Activated CD4-positive, alpha-beta memory T cell treated with anti-CD3 and anti-CD28 coated beads for 36 hours (primary cell): ENCODE measurements at regions not wholly inside any gene's neighbourhood (a gene's known extent, or its start where the extent isn't known, plus 50 kb on each side); places are given as distances from the start of the nearest gene placed in this dataset.
"Not testable (repeated sequence)": the region's sequence is repeated elsewhere in the genome, so short reads cannot be mapped to it uniquely, and the experiment has no call there.

Source experiments
- CTCF ChIA-PET: fragments of 350-600 bp; sonication (Branson Sonifier 250); formaldehyde crosslinking; loops from one replicate; lab custom pipeline; 2021; ENCODE audit warnings: antibody characterized with exemption, inconsistent platforms; lab: Charles Lee
- POLR2A ChIA-PET: fragments of 350-600 bp; sonication (Branson Sonifier 250); formaldehyde crosslinking; loops from one replicate; lab custom pipeline; 2021; ENCODE audit warnings: antibody characterized with exemption; lab: Charles Lee
- DNase-seq: peaks from one replicate; pipeline ENCODE4 v3.0.0-alpha.2; 2020
- H3K27ac Mint-ChIP-seq: one replicate; pipeline ENCODE4 v1.8.0; 2021; ENCODE audit warnings: mixed read lengths
- H3K27me3 Mint-ChIP-seq: one replicate; pipeline ENCODE4 v1.8.0; 2021; ENCODE audit warnings: mixed read lengths
- H3K36me3 Mint-ChIP-seq: one replicate; pipeline ENCODE4 v1.8.0; 2021; ENCODE audit warnings: mixed read lengths
- H3K4me1 Mint-ChIP-seq: one replicate; pipeline ENCODE4 v1.8.0; 2021; ENCODE audit warnings: low read depth, mixed read lengths
- H3K4me3 Mint-ChIP-seq: one replicate; pipeline ENCODE4 v1.8.0; 2021; ENCODE audit warnings: mild to moderate bottlenecking, mixed read lengths
- H3K9me3 Mint-ChIP-seq: one replicate; pipeline ENCODE4 v1.8.0; 2021; ENCODE audit warnings: mixed read lengths
- intact Hi-C: fragments of 100-400 bp; cut with micrococcal nuclease; formaldehyde crosslinking; loops from one replicate; pipeline ENCODE4 v1.15.1; 2023

DNA sequence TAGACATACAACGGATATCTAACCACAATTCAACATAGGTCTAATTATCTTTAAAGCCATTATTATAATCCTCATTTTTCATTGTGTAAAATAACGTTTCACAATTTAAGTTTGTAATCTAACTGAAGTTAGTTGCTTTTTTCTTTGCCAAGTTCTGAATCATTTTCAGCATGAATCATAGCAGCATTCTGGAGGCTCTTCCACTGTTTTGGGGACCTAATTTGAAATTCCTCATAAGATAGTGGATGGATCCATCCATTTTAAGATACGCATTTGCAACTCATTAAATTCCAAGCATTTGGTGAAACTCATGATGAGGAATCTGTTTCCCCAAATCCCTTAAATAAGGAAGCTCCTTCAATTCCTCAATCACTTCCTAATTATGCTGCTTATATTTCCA is 447.1 kb upstream of the CDH10 start:
- intact Hi-C loops: no loop called here
- CTCF ChIA-PET: no interaction called here
- H3K27me3 Mint-ChIP-seq: no peaks in the 10 kb centered on the region
- no peak overlapping the region for H3K4me3 Mint-ChIP-seq
- H3K4me1 Mint-ChIP-seq: no peaks in the 10 kb centered on the region
- no peaks in the 10 kb centered on the region for H3K36me3 Mint-ChIP-seq
- H3K27ac Mint-ChIP-seq: no peak overlapping the region
- peaks cover 14% of the 10 kb centered on the region for H3K9me3 Mint-ChIP-seq
- DNase-seq: no peak
- POLR2A ChIA-PET: no interaction called here

DNA sequence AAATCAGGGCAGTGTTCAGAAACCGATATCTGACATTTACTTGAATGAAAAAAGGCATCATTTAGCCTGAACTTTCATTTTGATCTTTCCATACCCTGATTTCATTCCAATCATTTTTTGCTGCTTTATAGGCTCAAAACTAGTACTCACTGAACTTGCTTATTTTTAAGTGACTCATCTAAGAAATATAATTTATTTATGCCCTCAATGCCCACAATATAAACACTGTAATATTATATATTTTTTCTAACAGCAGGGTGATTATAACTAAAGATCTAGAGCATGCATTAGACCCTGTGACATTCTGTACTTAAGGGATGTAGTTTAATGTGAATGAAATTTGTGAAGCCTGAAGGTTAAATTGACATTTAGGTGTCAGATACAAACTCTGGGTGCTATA is 446.1 kb upstream of the CDH10 start:
- Mint-ChIP-seq H3K9me3 (peaks cover 5% of the 10 kb centered on the region), H3K27ac (no peak overlapping the region), H3K27me3 (no peaks in the 10 kb centered on the region), H3K36me3 (no peaks in the 10 kb centered on the region), H3K4me3 (no peak overlapping the region), H3K4me1 (no peaks in the 10 kb centered on the region)
- intact Hi-C loops: no loop called here
- CTCF ChIA-PET: no interaction called here
- DNase-seq: no peak
- POLR2A ChIA-PET: no interaction called here

DNA sequence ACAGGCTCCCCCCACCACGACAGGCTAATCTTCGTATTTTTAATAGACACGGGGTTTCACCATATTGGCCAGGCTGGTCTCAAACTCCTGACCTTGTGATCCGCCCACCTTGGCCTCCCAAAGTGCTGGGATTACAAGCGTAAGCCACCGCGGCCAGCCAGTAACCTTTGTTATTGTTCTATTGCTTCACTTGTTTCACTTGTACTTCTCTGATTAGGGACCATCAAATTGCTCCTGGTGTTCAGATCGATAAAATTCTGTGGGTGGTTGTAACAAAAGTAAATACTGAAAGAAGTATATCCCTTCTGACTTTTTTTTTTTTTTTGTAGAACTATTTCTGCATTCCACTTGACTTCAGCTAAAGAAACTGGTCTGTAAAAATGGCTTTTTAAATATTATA is 445.5 kb upstream of the CDH10 start:
- ChIA-PET POLR2A (no interaction called here), CTCF (no interaction called here)
- H3K4me3 Mint-ChIP-seq: no peak overlapping the region
- no peak for DNase-seq
- no peaks in the 10 kb centered on the region for H3K36me3 Mint-ChIP-seq
- peaks cover 3% of the 10 kb centered on the region for H3K9me3 Mint-ChIP-seq
- intact Hi-C loops: no loop called here
- H3K27ac Mint-ChIP-seq: no peak overlapping the region
- H3K4me1 Mint-ChIP-seq: no peaks in the 10 kb centered on the region
- no peaks in the 10 kb centered on the region for H3K27me3 Mint-ChIP-seq

DNA sequence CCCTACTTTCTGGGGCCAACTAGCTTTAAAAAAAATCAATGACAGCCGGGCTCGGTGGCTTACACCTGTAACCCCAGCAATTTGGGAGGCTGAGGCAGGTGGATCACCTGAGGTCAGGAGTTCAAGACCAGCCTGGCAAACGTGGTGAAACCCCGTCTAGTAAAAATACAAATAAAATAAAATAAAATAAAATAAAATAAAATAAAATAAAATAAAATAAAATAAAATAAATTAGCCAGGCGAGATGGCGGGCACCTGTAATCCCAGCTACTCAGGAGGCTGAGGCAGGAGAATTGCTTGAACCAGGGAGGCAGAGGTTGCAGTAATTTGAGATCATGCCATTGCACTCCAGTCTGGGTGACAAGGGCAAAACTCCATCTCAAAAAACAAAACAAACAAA is 443.9 kb upstream of the CDH10 start:
- H3K4me1 Mint-ChIP-seq, intact Hi-C loops, DNase-seq, CTCF ChIA-PET, POLR2A ChIA-PET, H3K36me3 Mint-ChIP-seq, H3K27ac Mint-ChIP-seq, H3K4me3 Mint-ChIP-seq, H3K27me3 Mint-ChIP-seq, H3K9me3 Mint-ChIP-seq: not testable (repeated sequence)

DNA sequence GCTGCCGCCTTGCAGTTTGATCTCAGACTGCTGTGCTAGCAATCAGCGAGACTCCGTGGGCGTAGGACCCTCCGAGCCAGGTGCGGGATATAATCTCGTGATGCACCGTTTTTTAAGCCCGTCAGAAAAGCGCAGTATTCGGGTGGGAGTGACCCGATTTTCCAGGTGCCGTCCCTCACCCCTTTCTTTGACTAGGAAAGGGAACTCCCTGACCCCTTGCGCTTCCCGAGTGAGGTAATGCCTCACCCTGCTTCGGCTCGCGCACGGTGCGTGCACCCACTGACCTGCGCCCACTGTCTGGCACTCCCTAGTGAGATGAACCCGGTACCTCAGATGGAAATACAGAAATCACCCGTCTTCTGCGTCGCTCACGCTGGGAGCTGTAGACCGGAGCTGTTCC is 438.5 kb upstream of the CDH10 start:
- DNase-seq: not testable (repeated sequence)

DNA sequence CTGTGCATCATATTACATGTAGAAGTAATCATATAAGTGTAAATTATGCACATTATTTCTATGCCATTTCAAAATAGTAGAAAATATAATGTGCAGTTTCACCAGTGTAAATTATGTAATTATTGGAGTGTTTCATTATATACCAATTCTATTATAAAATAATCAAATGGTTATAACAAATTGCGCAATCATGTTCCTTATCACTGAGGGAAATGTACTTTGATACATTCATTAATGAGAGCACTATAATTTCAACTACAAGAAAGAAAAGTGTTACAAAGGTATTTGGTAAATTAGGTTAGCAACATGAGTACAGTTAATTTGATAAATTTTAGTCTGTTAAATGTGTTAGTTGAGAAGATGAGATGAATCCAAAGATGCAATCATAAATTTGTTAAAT is 421.5 kb upstream of the CDH10 start:
- DNase-seq: no peak
- Mint-ChIP-seq H3K36me3 (no peaks in the 10 kb centered on the region), H3K4me1 (no peaks in the 10 kb centered on the region), H3K27me3 (no peaks in the 10 kb centered on the region), H3K9me3 (peaks cover 23% of the 10 kb centered on the region), H3K27ac (no peak overlapping the region), H3K4me3 (no peak overlapping the region)
- intact Hi-C loops: no loop called here
- ChIA-PET POLR2A (no interaction called here), CTCF (no interaction called here)

More for the DNA sequence above, 438.5 kb upstream of the CDH10 start:
- POLR2A ChIA-PET, H3K36me3 Mint-ChIP-seq, intact Hi-C loops, H3K4me1 Mint-ChIP-seq, H3K27me3 Mint-ChIP-seq, H3K27ac Mint-ChIP-seq, H3K4me3 Mint-ChIP-seq, H3K9me3 Mint-ChIP-seq, CTCF ChIA-PET: not testable (repeated sequence)

DNA sequence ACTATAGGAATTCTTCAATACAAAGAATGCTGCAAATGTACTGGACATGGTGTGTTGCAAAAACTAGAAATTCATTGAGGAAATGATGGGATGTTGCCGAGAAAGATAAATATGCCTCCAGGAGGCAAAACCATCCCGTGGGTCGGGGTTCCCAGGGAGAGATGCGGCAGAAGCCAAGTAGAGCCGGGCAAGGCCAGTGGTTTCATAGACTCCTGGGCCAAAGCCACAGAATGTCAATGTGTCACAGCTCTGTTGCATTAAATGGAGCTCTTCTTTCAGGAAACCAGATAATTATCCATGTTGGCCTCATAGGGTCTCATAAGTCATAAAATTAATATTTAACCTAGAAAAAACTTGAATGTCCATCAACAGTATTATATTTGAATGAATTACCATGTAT is 419.5 kb upstream of the CDH10 start:
- no peak overlapping the region for H3K27ac Mint-ChIP-seq
- no peak for DNase-seq
- peaks cover 24% of the 10 kb centered on the region for H3K9me3 Mint-ChIP-seq
- intact Hi-C loops: no loop called here
- no peaks in the 10 kb centered on the region for H3K27me3 Mint-ChIP-seq
- no peaks in the 10 kb centered on the region for H3K4me1 Mint-ChIP-seq
- H3K4me3 Mint-ChIP-seq: no peak overlapping the region
- ChIA-PET POLR2A (no interaction called here), CTCF (no interaction called here)
- no peaks in the 10 kb centered on the region for H3K36me3 Mint-ChIP-seq

DNA sequence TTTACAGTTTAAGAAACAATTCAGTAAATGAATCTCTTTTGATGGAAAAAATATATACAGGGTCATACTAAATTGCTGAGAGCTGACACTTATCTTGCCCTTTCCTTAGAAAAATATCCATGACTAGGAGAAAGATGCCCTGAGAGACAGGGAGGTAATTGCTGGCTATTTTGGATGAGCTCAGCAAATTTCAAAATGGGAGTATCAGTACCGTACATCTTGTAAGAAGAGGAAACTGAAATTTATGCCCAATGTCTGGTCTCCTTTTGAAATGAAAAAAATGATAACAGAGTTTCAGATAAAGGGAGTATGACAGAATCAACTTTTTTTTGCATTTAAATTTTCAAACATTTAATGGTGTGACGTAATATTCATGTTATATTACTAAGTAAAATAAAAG is 415.8 kb upstream of the CDH10 start:
- intact Hi-C loops: no loop called here
- H3K9me3 Mint-ChIP-seq: peaks cover 13% of the 10 kb centered on the region
- no peaks in the 10 kb centered on the region for H3K4me1 Mint-ChIP-seq
- POLR2A ChIA-PET: no interaction called here
- CTCF ChIA-PET: no interaction called here
- no peak overlapping the region for H3K27ac Mint-ChIP-seq
- no peak overlapping the region for H3K4me3 Mint-ChIP-seq
- no peaks in the 10 kb centered on the region for H3K36me3 Mint-ChIP-seq
- no peaks in the 10 kb centered on the region for H3K27me3 Mint-ChIP-seq
- DNase-seq: no peak

DNA sequence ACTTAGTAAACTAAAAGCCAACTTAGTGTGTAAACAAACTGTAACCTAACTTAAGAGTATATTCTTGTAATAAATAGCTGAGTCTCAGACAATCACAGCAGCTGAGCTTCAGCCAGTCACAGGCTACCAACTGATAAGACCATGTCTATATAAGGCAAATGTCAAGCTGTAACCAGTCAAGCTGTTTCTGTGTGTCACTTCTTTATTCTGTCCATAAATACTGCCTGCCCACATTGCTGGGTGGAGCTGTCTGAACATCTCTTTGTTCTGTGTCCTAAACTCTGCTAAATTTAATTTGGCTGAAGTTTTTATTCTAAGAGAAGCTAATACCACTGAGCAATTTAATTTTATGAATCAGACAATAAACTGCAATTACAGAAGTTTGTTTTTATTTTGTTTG is 412.1 kb upstream of the CDH10 start:
- no peaks in the 10 kb centered on the region for H3K4me1 Mint-ChIP-seq
- H3K9me3 Mint-ChIP-seq: peaks cover 8% of the 10 kb centered on the region
- no peak overlapping the region for H3K4me3 Mint-ChIP-seq
- intact Hi-C loops: no loop called here
- H3K36me3 Mint-ChIP-seq: no peaks in the 10 kb centered on the region
- CTCF ChIA-PET: no interaction called here
- POLR2A ChIA-PET: no interaction called here
- no peak for DNase-seq
- H3K27me3 Mint-ChIP-seq: no peaks in the 10 kb centered on the region
- H3K27ac Mint-ChIP-seq: no peak overlapping the region

DNA sequence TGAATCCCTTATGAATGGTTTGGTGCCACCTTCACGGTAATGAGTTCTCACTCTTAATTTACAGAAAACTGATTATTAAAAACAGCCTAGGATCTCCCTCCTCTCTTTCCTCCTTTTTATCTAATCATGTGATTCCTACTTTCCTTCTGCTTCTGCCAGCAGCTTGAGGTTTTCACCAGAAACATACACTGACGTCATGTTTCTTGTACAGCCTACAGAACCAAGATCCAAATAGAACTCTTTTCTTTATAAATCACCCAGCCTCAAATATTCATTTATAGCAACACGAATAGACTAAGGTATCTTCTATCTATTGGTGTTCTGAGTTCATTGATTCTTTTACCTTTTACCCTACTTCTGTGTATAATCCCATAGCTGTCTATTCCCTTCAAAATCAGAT is 388.9 kb upstream of the CDH10 start:
- Mint-ChIP-seq H3K27me3 (no peaks in the 10 kb centered on the region), H3K27ac (no peak overlapping the region), H3K4me1 (no peaks in the 10 kb centered on the region), H3K4me3 (no peak overlapping the region), H3K36me3 (no peaks in the 10 kb centered on the region), H3K9me3 (peaks cover 18% of the 10 kb centered on the region)
- CTCF ChIA-PET: no interaction called here
- intact Hi-C loops: no loop called here
- POLR2A ChIA-PET: no interaction called here
- DNase-seq: no peak

DNA sequence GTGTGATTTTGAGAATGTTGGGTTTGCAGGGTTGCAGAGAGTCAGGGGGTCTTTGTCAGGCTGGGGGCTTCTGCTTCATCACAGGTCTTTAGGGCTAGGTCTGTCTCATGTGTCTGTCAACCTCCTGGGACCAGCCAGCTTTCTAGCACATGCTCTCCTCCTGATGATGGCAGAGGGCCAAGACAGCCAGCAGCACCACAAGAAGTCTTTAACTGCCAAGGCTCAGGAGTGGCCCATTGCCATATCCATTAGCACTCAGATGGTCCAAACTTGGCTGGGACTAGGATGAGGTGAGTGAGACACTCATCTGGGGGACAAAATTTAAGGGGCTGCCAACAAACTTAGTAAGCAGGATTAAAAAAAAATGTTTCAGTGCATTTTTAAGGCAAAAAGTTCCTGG is 384.2 kb upstream of the CDH10 start:
- Mint-ChIP-seq H3K36me3 (no peaks in the 10 kb centered on the region), H3K27me3 (no peaks in the 10 kb centered on the region), H3K27ac (no peak overlapping the region), H3K4me3 (no peak overlapping the region), H3K4me1 (no peaks in the 10 kb centered on the region), H3K9me3 (peaks cover 27% of the 10 kb centered on the region)
- intact Hi-C loops: no loop called here
- ChIA-PET POLR2A (no interaction called here), CTCF (no interaction called here)
- DNase-seq: no peak

DNA sequence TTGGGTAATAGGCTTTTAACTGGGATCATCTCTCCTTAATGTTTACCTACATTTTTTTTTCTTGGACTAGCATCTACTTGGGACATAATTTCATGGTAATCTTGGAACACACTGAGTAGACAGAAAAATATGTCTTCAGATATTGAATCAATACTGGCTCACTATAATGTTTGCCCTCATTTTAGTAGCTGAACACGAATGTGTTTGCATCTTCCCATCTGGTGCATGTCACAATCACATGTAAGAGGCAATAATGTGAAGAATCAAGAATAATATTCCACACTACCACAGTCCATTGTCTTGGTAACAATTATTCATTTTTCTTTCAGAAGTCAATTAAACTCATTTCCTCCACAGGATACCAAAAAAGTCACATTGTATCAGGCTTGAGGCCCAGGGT is 382.7 kb upstream of the CDH10 start:
- Mint-ChIP-seq H3K9me3 (peaks cover 24% of the 10 kb centered on the region), H3K4me1 (no peaks in the 10 kb centered on the region), H3K27ac (no peak overlapping the region), H3K27me3 (no peaks in the 10 kb centered on the region), H3K4me3 (no peak overlapping the region), H3K36me3 (no peaks in the 10 kb centered on the region)
- DNase-seq: no peak
- POLR2A ChIA-PET: no interaction called here
- intact Hi-C loops: no loop called here
- CTCF ChIA-PET: no interaction called here

DNA sequence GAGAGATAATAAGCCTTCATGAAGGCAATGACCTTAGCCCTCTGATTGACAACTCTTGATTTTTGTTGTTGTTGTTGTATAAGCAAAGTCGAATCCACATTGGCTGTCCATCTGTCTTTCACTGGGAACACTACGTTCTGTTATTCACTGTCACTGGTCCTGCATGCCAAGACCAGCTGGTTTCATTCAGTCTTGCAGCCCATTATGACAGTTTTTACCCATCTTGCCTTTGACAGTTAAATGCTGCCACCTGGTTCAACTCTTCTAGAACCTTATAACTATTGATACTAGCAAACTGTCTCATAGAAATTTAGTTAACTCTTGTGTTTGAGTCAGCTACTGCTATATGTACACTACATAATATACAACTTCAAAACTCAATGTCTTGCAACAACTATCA is 382.3 kb upstream of the CDH10 start:
- intact Hi-C loops: no loop called here
- CTCF ChIA-PET: no interaction called here
- no peak for DNase-seq
- Mint-ChIP-seq H3K4me1 (no peaks in the 10 kb centered on the region), H3K4me3 (no peak overlapping the region), H3K9me3 (peaks cover 24% of the 10 kb centered on the region), H3K27ac (no peak overlapping the region), H3K27me3 (no peaks in the 10 kb centered on the region), H3K36me3 (no peaks in the 10 kb centered on the region)
- POLR2A ChIA-PET: no interaction called here

DNA sequence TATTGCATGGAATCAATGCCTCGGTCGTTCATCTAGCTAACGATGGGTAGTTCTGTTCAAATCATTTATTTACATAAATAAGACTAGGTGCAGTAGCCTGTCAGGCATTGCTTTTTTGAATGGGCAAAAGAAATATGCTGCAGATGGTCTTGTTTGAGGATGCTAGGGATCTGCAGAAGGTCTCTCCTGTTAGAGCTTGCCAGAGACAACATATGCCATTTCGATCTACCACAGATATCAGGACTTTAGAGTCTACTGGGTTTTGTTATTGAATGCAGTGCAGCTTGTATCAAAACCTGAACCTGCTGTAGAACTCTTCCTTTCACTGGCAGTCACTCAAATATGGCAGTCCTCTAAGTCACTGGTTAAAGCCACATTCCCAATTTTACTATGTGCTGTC is 381.1 kb upstream of the CDH10 start:
- CTCF ChIA-PET: no interaction called here
- no peak overlapping the region for H3K27ac Mint-ChIP-seq
- H3K4me3 Mint-ChIP-seq: no peak overlapping the region
- H3K27me3 Mint-ChIP-seq: no peaks in the 10 kb centered on the region
- H3K36me3 Mint-ChIP-seq: no peaks in the 10 kb centered on the region
- POLR2A ChIA-PET: no interaction called here
- intact Hi-C loops: no loop called here
- no peaks in the 10 kb centered on the region for H3K4me1 Mint-ChIP-seq
- no peak for DNase-seq
- peaks cover 29% of the 10 kb centered on the region for H3K9me3 Mint-ChIP-seq
